Parathyroid adenoma (tissue), 2 donors: ENCODE measurements at regions not wholly inside any gene's neighbourhood (a gene's known extent, or its start where the extent isn't known, plus 50 kb on each side); places are given as distances from the start of the nearest gene placed in this dataset.
"Not testable (repeated sequence)": the region's sequence is repeated elsewhere in the genome, so short reads cannot be mapped to it uniquely, and the experiment has no call there.

ENCODE experiments used
- H2AFZ ChIP-seq: fragments of 300-600 bp; sonication (generic); one replicate; pipeline ENCODE4 v1.7.0; 2017; ENCODE audit warnings: antibody characterized with exemption, mild to moderate bottlenecking
- H3K27ac ChIP-seq: fragments of 300-600 bp; sonication (generic); one replicate; pipeline ENCODE4 v1.7.0; 2017
- H3K27me3 ChIP-seq: fragments of 300-600 bp; sonication (generic); one replicate; pipeline ENCODE4 v1.7.0; 2017; ENCODE audit warnings: low read length; ENCODE audit not compliant: control insufficient read depth, insufficient read depth
- H3K36me3 ChIP-seq: fragments of 300-600 bp; sonication (generic); one replicate; pipeline ENCODE4 v1.7.0; 2017; ENCODE audit warnings: low read length; ENCODE audit not compliant: control insufficient read depth, insufficient read depth
- H3K4me1 ChIP-seq: fragments of 300-600 bp; sonication (generic); one replicate; pipeline ENCODE4 v1.7.0; 2017; ENCODE audit warnings: control low read depth
- H3K4me2 ChIP-seq: fragments of 300-600 bp; sonication (generic); one replicate; pipeline ENCODE4 v1.7.0; 2017; ENCODE audit warnings: low read length
- H3K4me3 ChIP-seq: fragments of 300-600 bp; sonication (generic); one replicate; pipeline ENCODE4 v1.7.0; 2017; ENCODE audit warnings: low read depth, low read length
- H3K79me2 ChIP-seq: fragments of 300-600 bp; sonication (generic); one replicate; pipeline ENCODE4 v1.7.0; 2017; ENCODE audit warnings: control low read depth
- H3K9ac ChIP-seq: fragments of 300-600 bp; sonication (generic); one replicate; pipeline ENCODE4 v1.7.0; 2017; ENCODE audit warnings: mild to moderate bottlenecking
- H3K9me3 ChIP-seq: fragments of 300-600 bp; sonication (generic); one replicate; pipeline ENCODE4 v1.7.0; 2017; ENCODE audit warnings: low read length; ENCODE audit not compliant: control insufficient read depth
- CTCF ChIP-seq: fragments of 300-600 bp; sonication (generic); IDR thresholded peaks from one replicate; pipeline ENCODE4 v1.7.0; 2017; ENCODE audit warnings: antibody characterized with exemption, mild to moderate bottlenecking
- donor health status: primary hyperparathyroidism.

DNA sequence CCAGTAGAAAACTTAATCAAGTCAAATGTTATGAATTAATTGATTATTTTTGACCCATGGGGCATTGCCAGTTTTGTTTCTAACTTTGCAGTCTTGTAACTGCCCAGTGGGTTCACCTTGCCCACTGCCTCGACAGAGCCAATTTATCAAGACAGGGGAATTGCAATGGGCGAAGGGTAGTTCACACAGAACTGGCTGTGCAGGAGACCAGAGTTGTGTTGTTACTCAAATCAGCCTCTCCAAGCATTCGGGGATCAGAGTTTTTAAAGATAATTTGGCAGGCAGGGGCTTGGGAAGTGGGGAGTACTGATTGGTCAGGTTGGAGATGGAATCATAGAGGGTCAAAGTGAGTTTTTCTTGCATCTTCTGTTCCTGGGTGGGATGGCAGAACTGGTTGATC is 168.5 kb upstream of the COPS8 start:
- no peaks in the 10 kb centered on the region for H3K27me3 ChIP-seq
- no peaks in the 10 kb centered on the region for H3K4me1 ChIP-seq
- no peak overlapping the region for H3K4me2 ChIP-seq
- H3K4me3 ChIP-seq, result no peak overlapping the region
- H3K79me2 ChIP-seq, result no peaks in the 10 kb centered on the region
- H3K36me3 ChIP-seq, result no peaks in the 10 kb centered on the region
- H3K9me3 ChIP-seq, result no peaks in the 10 kb centered on the region
- no peak for TF ChIP-seq CTCF
- H3K27ac ChIP-seq, result no peak overlapping the region
- no peak overlapping the region for H3K9ac ChIP-seq
- H2AFZ ChIP-seq, result no peak overlapping the region

DNA sequence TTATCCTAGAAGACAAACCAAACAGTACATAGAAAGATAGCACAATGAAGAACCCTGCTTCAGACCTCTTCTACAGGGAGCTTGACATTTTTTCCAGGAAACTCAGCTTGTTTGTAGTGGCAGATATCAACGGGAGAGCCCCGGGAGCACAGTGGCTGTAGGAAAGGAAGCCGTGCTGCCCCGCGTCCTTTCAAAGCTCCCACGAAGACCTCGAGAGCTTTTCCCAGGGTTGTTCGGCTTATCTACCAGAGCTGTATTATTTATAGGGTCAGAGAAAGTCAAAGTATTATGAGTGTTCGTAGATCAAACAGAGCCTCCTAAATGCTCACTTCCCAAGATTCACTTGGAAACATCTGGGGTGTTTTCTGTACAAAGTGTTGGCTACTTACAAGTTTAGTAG is 167.1 kb upstream of the COPS8 start:
- TF ChIP-seq CTCF, result no peak
- H3K4me2 ChIP-seq, result no peak overlapping the region
- H3K27ac ChIP-seq, result no peak overlapping the region
- no peaks in the 10 kb centered on the region for H3K9me3 ChIP-seq
- H3K9ac ChIP-seq, result no peak overlapping the region
- H2AFZ ChIP-seq, result no peak overlapping the region
- H3K27me3 ChIP-seq, result no peaks in the 10 kb centered on the region
- no peaks in the 10 kb centered on the region for H3K4me1 ChIP-seq
- H3K4me3 ChIP-seq, result no peak overlapping the region
- no peaks in the 10 kb centered on the region for H3K36me3 ChIP-seq
- H3K79me2 ChIP-seq, result no peaks in the 10 kb centered on the region

GRCh38 chr2:236919209-236919608 is 166.5 kb upstream of the COPS8 start:
- H3K27ac ChIP-seq, result no peak overlapping the region
- H3K4me3 ChIP-seq, result no peak overlapping the region
- H3K4me2 ChIP-seq, result no peak overlapping the region
- no peak for TF ChIP-seq CTCF
- H3K36me3 ChIP-seq, result no peaks in the 10 kb centered on the region
- H2AFZ ChIP-seq, result no peak overlapping the region
- no peak overlapping the region for H3K9ac ChIP-seq
- H3K9me3 ChIP-seq, result no peaks in the 10 kb centered on the region
- no peaks in the 10 kb centered on the region for H3K4me1 ChIP-seq
- no peaks in the 10 kb centered on the region for H3K79me2 ChIP-seq
- H3K27me3 ChIP-seq, result no peaks in the 10 kb centered on the region

DNA sequence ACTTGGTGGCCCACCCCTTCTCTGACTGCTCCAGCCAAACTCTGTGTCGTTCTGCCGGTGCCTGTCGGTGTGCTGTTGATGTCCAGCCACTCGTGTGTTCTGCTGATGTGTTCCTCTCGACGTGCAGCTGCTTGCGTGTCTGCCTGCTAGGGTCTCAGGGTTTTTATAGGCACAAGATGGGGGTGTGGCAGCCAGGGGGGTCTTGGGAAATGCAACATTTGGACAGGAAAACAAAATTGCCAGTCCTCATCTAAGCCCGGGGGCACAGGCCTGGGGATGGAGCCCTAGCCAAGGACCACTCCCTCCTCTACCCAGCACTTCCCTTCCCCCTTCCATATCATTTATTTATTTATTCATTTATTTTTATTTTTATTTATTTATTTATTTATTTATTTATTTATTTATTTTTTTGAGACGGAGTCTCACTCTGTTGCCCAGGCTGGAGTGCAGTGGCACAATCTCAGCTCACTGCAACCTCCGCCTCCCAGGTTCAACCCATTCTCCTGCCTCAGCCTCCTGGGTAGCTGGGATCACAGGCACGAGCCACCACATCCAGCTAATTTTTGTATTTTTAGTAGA is 165.8 kb upstream of the COPS8 start:
- not testable (repeated sequence) for H2AFZ ChIP-seq, H3K4me2 ChIP-seq, H3K27ac ChIP-seq, H3K79me2 ChIP-seq, H3K36me3 ChIP-seq, H3K4me1 ChIP-seq, H3K4me3 ChIP-seq, H3K9ac ChIP-seq, H3K27me3 ChIP-seq, H3K9me3 ChIP-seq

- H3K9me3 ChIP-seq, result no peaks in the 10 kb centered on the region
- no peak overlapping the region for H2AFZ ChIP-seq
- no peaks in the 10 kb centered on the region for H3K27me3 ChIP-seq
- H3K9ac ChIP-seq, result no peak overlapping the region
- no peaks in the 10 kb centered on the region for H3K4me1 ChIP-seq
- no peak overlapping the region for H3K27ac ChIP-seq
- TF ChIP-seq CTCF, result no peak
- H3K4me3 ChIP-seq, result no peak overlapping the region
- H3K79me2 ChIP-seq, result no peaks in the 10 kb centered on the region
- H3K36me3 ChIP-seq, result no peaks in the 10 kb centered on the region
- H3K4me2 ChIP-seq, result no peak overlapping the region
These were observed 163.6 kb upstream of the COPS8 start for GRCh38 chr2:236922061-236922460.
